SK-N-DZ (cell line): ENCODE measurements at regions not wholly inside any gene's neighbourhood (a gene's known extent, or its start where the extent isn't known, plus 50 kb on each side); places are given as distances from the start of the nearest gene placed in this dataset.

Experiments used
- DNase-seq: peaks from one replicate; pipeline ENCODE4 v3.0.0-alpha.2; 2015; ENCODE audit warnings: low spot score

GRCh38 chr13:43984292-43984691 lies 104.6 kb downstream of the LACC1 start:
- DNase-seq: no peak

GRCh38 chr13:43985422-43986072 lies 105.8 kb downstream of the LACC1 start:
- DNase-seq: no peak

- DNase-seq: no peak
Measured at GRCh38 chr13:43986421-43986981, 106.8 kb downstream of the LACC1 start.

GRCh38 chr13:43988302-43988701 lies 108.6 kb downstream of the LACC1 start:
- no peak for DNase-seq

- no peak for DNase-seq
Measured at GRCh38 chr13:43990021-43990420, 110.3 kb downstream of the LACC1 start.

- DNase-seq: no peak
Measured at GRCh38 chr13:43990829-43991228, 111.1 kb downstream of the LACC1 start.

- DNase-seq: no peak
Measured at GRCh38 chr13:43991773-43992201, 112.1 kb downstream of the LACC1 start.

- DNase-seq: no peak
Measured at GRCh38 chr13:43992211-43992610, 112.5 kb downstream of the LACC1 start.

GRCh38 chr13:43994999-43995859 lies 115.5 kb downstream of the LACC1 start:
- no peak for DNase-seq

- DNase-seq: no peak
Measured at GRCh38 chr13:43996221-43996620, 116.5 kb downstream of the LACC1 start.

- DNase-seq: no peak
Measured at GRCh38 chr13:44003481-44003880, 123.8 kb downstream of the LACC1 start.

- no peak for DNase-seq
Measured at GRCh38 chr13:44004878-44005277, 125.2 kb downstream of the LACC1 start.

- no peak for DNase-seq
Measured at GRCh38 chr13:44007451-44007850, 127.7 kb downstream of the LACC1 start.

GRCh38 chr13:44011036-44011435 lies 131.3 kb downstream of the LACC1 start:
- no peak for DNase-seq

- DNase-seq: no peak
Measured at GRCh38 chr13:44012910-44013757, 133.4 kb downstream of the LACC1 start.

- no peak for DNase-seq
Measured at GRCh38 chr13:44013758-44014291, 134.1 kb downstream of the LACC1 start.

- no peak for DNase-seq
Measured at GRCh38 chr13:44014501-44014900, 134.8 kb downstream of the LACC1 start.

- no peak for DNase-seq
Measured at GRCh38 chr13:44015118-44015517, 135.4 kb downstream of the LACC1 start.

GRCh38 chr13:44015811-44016210 lies 136.1 kb downstream of the LACC1 start:
- DNase-seq: no peak

- DNase-seq: no peak
Measured at GRCh38 chr13:44017756-44018309, 138.1 kb downstream of the LACC1 start.

- no peak for DNase-seq
Measured at GRCh38 chr13:44019651-44020050, 139.9 kb downstream of the LACC1 start.
